ENCODE measurements at regions not wholly inside any gene's neighbourhood (a gene's known extent, or its start where the extent isn't known, plus 50 kb on each side); places are given as distances from the start of the nearest gene placed in this dataset.

- peak; percentile 77 for FAIRE-seq
- TF ChIP-seq POLR2AphosphoS5 (IDR thresholded peaks at IDR 0.05; ENCODE audit: low read depth, low read length) (no peak), TAF1 (IDR thresholded peaks at IDR 0.05; ENCODE audit: borderline replicate concordance, low read depth, low read length) (no peak), POLR2A (IDR thresholded peaks at IDR 0.05; ENCODE audit: low read depth, low read length) (no peak)
- peak; percentile 19 for DNase-seq (ENCODE audit: insufficient read length)
Measured at GRCh38 chr12:40622246-40622838, 69.9 kb upstream of the CNTN1 start.

- DNase-seq (ENCODE audit: insufficient read length) (no peak), FAIRE-seq (no peak)
- TF ChIP-seq POLR2AphosphoS5 (IDR thresholded peaks at IDR 0.05; ENCODE audit: low read depth, low read length) (no peak), POLR2A (IDR thresholded peaks at IDR 0.05; ENCODE audit: low read depth, low read length) (no peak)
Measured at GRCh38 chr12:40632171-40632570, 60.1 kb upstream of the CNTN1 start.

- no peak for FAIRE-seq
- TF ChIP-seq TAF1 (IDR thresholded peaks at IDR 0.05; ENCODE audit: borderline replicate concordance, low read depth, low read length) (no peak), POLR2A (IDR thresholded peaks at IDR 0.05; ENCODE audit: low read depth, low read length) (no peak), POLR2AphosphoS5 (IDR thresholded peaks at IDR 0.05; ENCODE audit: low read depth, low read length) (no peak)
- DNase-seq (ENCODE audit: insufficient read length), result no peak
Measured at GRCh38 chr12:40632933-40633332, 59.3 kb upstream of the CNTN1 start.

- no peak for TF ChIP-seq POLR2AphosphoS5 (IDR thresholded peaks at IDR 0.05; ENCODE audit: low read depth, low read length)
- no peak for TF ChIP-seq POLR2A (IDR thresholded peaks at IDR 0.05; ENCODE audit: low read depth, low read length)
- TF ChIP-seq TAF1 (IDR thresholded peaks at IDR 0.05; ENCODE audit: borderline replicate concordance, low read depth, low read length), result no peak
- FAIRE-seq (no peak), DNase-seq (ENCODE audit: insufficient read length) (no peak)
Measured at GRCh38 chr12:40634517-40635131, 57.6 kb upstream of the CNTN1 start.

GRCh38 chr12:40635141-40635731 lies 57.0 kb upstream of the CNTN1 start:
- no peak for FAIRE-seq
- no peak for DNase-seq (ENCODE audit: insufficient read length)
- TF ChIP-seq POLR2A (IDR thresholded peaks at IDR 0.05; ENCODE audit: low read depth, low read length) (no peak), TAF1 (IDR thresholded peaks at IDR 0.05; ENCODE audit: borderline replicate concordance, low read depth, low read length) (no peak), POLR2AphosphoS5 (IDR thresholded peaks at IDR 0.05; ENCODE audit: low read depth, low read length) (no peak)
